Activated naive CD4-positive, alpha-beta T cell (primary cell): ENCODE measurements at regions not wholly inside any gene's neighbourhood (a gene's known extent, or its start where the extent isn't known, plus 50 kb on each side); places are given as distances from the start of the nearest gene placed in this dataset.
A peak's percentile ranks its signal among the peaks of the same experiment; 100 is the strongest.

Experiments
- DNase-seq, 4 experiments: peaks; one replicate each; lab custom pipeline; 2025; lab: John Stamatoyannopoulos, UW

GRCh38 chr15:88382482-88382983 is 84.7 kb downstream of the MRPL46 start:
- DNase-seq, result no peak

GRCh38 chr15:88378188-88378637 is 89.0 kb downstream of the MRPL46 start:
- DNase-seq, result no peak

GRCh38 chr15:88377509-88377908 is 89.7 kb downstream of the MRPL46 start:
- DNase-seq, result no peak

GRCh38 chr15:88376574-88377174 is 90.5 kb downstream of the MRPL46 start:
- DNase-seq, result no peak

- no peak for DNase-seq
Measured at GRCh38 chr15:88375234-88375927, 91.8 kb downstream of the MRPL46 start.

GRCh38 chr15:88365124-88365523 is 102.1 kb downstream of the MRPL46 start:
- no peak for DNase-seq

GRCh38 chr15:88348579-88349230 is 92.2 kb upstream of the NTRK3 start:
- no peak for DNase-seq

- no peak for DNase-seq
Measured at GRCh38 chr15:88345962-88346361, 89.4 kb upstream of the NTRK3 start.

- DNase-seq, result no peak
Measured at GRCh38 chr15:88344786-88345185, 88.2 kb upstream of the NTRK3 start.

- DNase-seq, result no peak
Measured at GRCh38 chr15:88342666-88343065, 86.1 kb upstream of the NTRK3 start.

GRCh38 chr15:88341653-88342052 is 85.1 kb upstream of the NTRK3 start:
- no peak for DNase-seq

GRCh38 chr15:88341006-88341405 is 84.5 kb upstream of the NTRK3 start:
- no peak for DNase-seq

- no peak for DNase-seq
Measured at GRCh38 chr15:88337993-88338392, 81.5 kb upstream of the NTRK3 start.

GRCh38 chr15:88335074-88335473 is 78.5 kb upstream of the NTRK3 start:
- no peak for DNase-seq

- no peak for DNase-seq
Measured at GRCh38 chr15:88334436-88334835, 77.9 kb upstream of the NTRK3 start.

GRCh38 chr15:88331291-88331690 is 74.8 kb upstream of the NTRK3 start:
- DNase-seq, result peak in 1 of 4 experiments; percentile 2

- no peak for DNase-seq
Measured at GRCh38 chr15:88326924-88327323, 70.4 kb upstream of the NTRK3 start.

- no peak for DNase-seq
Measured at GRCh38 chr15:88324741-88325065, 68.2 kb upstream of the NTRK3 start.

GRCh38 chr15:88323976-88324740 is 67.6 kb upstream of the NTRK3 start:
- no peak for DNase-seq

GRCh38 chr15:88323468-88323867 is 66.9 kb upstream of the NTRK3 start:
- no peak for DNase-seq

- DNase-seq, result no peak
Measured at GRCh38 chr15:88322461-88322860, 65.9 kb upstream of the NTRK3 start.

GRCh38 chr15:88321271-88321670 is 64.7 kb upstream of the NTRK3 start:
- no peak for DNase-seq

- no peak for DNase-seq
Measured at GRCh38 chr15:88316586-88316985, 60.0 kb upstream of the NTRK3 start.
